Motor neuron (in vitro differentiated cells): ENCODE measurements at regions not wholly inside any gene's neighbourhood (a gene's known extent, or its start where the extent isn't known, plus 50 kb on each side); places are given as distances from the start of the nearest gene placed in this dataset.
"Not testable (repeated sequence)": the region's sequence is repeated elsewhere in the genome, so short reads cannot be mapped to it uniquely, and the experiment has no call there.

Experiments
- ATAC-seq, 8 experiments: fragments of 200-7000 bp; cut with Tn5 transposase; replicated peaks in 6 of 8; 2 replicates each; pipeline ENCODE4 v1.8.0; 2021; ENCODE audit warnings: mild to moderate bottlenecking in 8 of 8, moderate library complexity in 8 of 8
- H3K27ac ChIP-seq, 2 donors: fragments of 250-450 bp; sonication (Bioruptor Pico); 2 replicates each; pipeline ENCODE4 v1.9.0; 2021; ENCODE audit warnings: antibody characterized with exemption in 2 of 2, mild to moderate bottlenecking in 2 of 2, moderate library complexity in 1 of 2
- H3K4me1 ChIP-seq, 2 donors: fragments of 250-450 bp; sonication (Bioruptor Pico); replicated peaks in 1 of 2; 2 replicates each; pipeline ENCODE4 v1.6.1; 2021; ENCODE audit warnings: antibody characterized with exemption in 2 of 2, mild to moderate bottlenecking in 2 of 2, moderate library complexity in 1 of 2
- H3K4me3 ChIP-seq, 5 donors: fragments of 250-450 bp; sonication (Bioruptor Pico); 2 replicates each; pipeline ENCODE4 v1.9.0; 2021; ENCODE audit warnings: antibody characterized with exemption in 5 of 5, mild to moderate bottlenecking in 5 of 5, moderate library complexity in 4 of 5
- WGBS, 10 experiments: fragments of 450-650 bp; shearing (Covaris generic); methylation state at CpG; one replicate each; pipeline ENCODE4 v1.0.0; 2022; 5-methylcytosine and 5-hydroxymethylcytosine counted together
- in situ Hi-C, 9 experiments: fragments of 400-800 bp; cut with MboI; loops; one replicate each; pipeline ENCODE4 v1.15.0; 2021; ENCODE audit warnings: low sequenced_read_pairs in 9 of 9, low pct_unique_long_range_greater_than_20kb in 2 of 9; ENCODE audit not compliant: unreplicated experiment in 9 of 9

DNA sequence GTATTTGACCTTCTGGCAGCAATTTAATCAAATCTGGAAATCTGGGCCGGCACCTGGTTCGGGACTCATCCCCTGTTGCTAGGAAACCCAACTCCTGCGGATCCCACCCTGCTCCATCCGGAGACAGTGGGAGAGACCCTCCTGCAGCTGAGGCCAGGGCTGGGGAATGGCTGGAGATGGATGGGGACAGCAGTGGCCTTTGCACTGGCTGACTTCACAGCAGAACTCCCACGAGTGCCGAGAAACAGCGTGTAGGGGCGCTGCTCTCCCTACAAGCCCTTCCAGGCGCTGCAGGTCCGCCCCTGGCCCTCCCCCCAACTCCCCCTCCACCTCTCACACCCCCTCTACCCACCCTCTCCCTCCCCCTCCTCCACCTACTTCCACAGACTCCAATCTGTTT lies 105.8 kb upstream of the PPP1R26 start:
- WGBS, 10 experiments = 27 to 40% methylated on average over 2 to 3 of the region's 10 CpGs; no CpG with 5 or more reads in 8 of the 10 experiments
- ATAC-seq = peak in 5 of 8 experiments; percentile 69 to 93 (median 87)
- in situ Hi-C loops = no loop called here
- H3K27ac ChIP-seq = no peak overlapping the region
- H3K4me3 ChIP-seq = no peak overlapping the region
- H3K4me1 ChIP-seq = peaks cover 38 to 46% of the 10 kb centered on the region in 2 donors

DNA sequence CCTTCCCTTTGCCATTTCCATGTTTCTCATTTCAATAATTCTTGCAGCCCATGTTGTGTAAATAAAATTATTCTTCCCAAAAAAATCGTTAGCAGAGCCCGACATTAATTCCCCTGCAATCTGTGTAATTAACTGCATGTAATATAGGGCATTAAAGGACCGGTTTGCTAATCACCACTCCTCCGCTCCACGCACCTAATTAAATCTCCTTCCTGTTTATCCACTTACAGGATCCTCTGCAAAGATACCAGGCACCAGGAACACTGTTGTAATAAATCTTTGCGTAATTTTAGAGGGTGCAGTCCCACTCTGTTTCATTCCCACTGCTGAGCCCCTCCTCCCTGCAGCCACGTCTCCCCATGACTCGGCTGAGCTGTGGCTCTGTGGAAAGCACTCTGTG lies 105.0 kb upstream of the PPP1R26 start:
- Histone ChIP-seq H3K4me3 (no peak overlapping the region), H3K27ac (peak overlapping the region in 1 of 2 donors; percentile 57), H3K4me1 (peaks cover 38 to 46% of the 10 kb centered on the region in 2 donors)
- ATAC-seq = no peak
- 0 to 90% (median 73%) methylated on average over 1 to 6 of the region's 8 CpGs; no CpG with 5 or more reads in 5 of the 10 experiments for WGBS, 10 experiments
- in situ Hi-C loops = no loop called here

DNA sequence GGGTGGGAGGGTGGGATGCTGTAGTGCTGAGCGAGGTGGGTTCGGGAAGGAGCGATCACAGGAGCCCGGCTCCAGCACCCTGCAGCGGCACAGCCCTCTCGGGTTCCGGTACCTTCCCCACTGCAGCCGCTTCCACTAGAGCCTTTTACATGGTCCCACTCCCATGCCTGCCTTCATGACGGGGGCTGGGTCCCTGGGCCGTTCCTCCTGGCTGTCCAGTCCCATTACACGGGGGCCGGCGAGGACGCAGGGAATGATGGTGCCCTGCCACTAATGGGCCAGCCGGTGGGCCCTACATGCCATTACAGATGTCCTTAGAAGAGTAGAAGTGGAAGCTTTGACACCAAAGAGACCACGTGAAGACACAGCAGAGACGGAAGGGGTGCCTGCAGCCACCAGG lies 104.6 kb upstream of the PPP1R26 start:
- ATAC-seq = no peak
- Histone ChIP-seq H3K4me3 (no peak overlapping the region), H3K27ac (no peak overlapping the region), H3K4me1 (peaks cover 38 to 46% of the 10 kb centered on the region in 2 donors)
- in situ Hi-C loops = no loop called here
- 80 to 100% (median 91%) methylated on average over 1 to 4 of the region's 17 CpGs; no CpG with 5 or more reads in 6 of the 10 experiments for WGBS, 10 experiments

DNA sequence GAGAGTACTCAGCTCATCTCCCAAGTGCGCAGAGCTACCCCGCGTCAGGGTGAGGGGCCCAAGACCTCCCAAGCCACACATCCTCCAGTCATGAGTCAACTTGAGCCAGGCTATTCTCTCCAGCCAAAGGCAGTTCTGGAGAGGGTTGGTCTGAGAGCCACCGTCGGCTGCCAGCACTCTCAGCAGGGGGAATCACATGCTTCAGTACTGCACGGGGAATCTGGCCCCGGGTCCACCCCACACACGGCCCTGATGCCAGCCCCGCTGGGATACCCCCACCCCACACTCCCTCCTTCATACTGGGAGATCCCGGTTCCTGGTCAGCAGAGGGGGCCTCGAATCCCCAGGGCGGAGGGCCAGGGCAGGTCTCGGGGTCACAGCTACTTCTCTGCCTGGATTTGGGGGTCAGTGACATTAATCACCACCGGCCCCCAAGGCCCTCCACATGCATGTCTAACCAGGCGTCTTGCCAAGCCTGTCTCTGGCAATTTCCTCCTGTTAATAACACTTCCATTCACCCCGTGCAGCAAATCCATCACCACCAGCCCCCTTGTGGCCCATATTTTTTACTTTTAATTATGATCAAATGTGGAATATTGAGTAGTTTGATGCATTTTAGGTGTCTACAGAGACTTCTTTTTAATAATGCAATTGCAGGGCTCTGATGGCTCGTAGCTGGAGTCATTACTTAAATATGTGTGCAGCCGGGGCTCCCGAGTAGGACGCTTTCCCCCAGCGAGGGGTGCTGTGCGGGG lies 102.9 kb upstream of the PPP1R26 start:
- in situ Hi-C loops = no loop called here
- Histone ChIP-seq H3K4me1 (peaks cover 45 to 52% of the 10 kb centered on the region in 2 donors), H3K27ac (peak overlapping the region in 1 of 2 donors; percentile 67), H3K4me3 (no peak overlapping the region)
- WGBS, 10 experiments = 0 to 90% (median 65%) methylated on average over 1 to 6 of the region's 22 CpGs; no CpG with 5 or more reads in 4 of the 10 experiments
- ATAC-seq = peak in 6 of 8 experiments; percentile 36 to 53 (median 50)

DNA sequence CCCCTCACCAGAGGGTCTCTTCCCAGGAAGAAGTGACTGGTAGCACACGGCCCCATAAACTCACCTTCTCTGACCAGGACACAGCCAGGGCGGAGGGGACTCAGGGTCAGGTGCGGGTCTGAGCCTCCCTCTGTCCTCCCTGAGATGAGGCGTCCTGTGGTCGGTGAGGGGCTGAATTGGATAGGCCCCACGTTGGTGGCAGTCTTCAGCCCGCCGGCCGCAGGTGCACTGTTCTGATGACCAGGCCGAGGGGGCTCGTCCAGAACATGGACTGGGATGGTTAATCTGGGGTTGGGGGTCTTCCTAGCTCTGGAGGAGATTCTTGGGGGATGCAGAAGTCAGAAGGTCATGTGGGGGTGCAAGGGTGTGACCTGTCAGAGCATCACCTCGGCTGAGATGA lies 102.2 kb upstream of the PPP1R26 start:
- in situ Hi-C loops = no loop called here
- no peak for ATAC-seq
- H3K4me1 ChIP-seq = peaks cover 53 to 59% of the 10 kb centered on the region in 2 donors
- no CpG with 5 or more reads among the region's 12 CpGs for WGBS, 10 experiments
- no peak overlapping the region for H3K4me3 ChIP-seq
- peak overlapping the region in 1 of 2 donors; percentile 24 for H3K27ac ChIP-seq

DNA sequence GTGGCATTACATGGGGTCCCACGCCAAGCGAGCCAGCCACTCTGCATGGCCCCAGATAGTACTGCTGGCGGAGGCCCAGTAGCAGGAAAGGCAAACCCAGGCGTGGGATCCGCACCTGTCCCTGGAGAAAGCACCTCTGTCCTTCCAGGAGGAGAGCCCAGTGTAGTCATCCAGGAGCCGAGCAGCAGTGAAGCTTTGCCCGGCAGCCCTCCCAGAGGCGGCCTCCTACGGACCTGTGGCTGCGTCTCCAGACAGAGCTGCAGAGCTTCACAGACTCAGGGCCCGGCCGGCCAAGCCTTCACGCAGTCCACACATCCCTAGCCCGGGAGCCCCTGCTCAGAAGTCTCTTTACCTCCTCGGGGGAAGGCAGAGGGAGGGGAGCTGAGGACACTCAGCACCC lies 100.8 kb upstream of the PPP1R26 start:
- in situ Hi-C loops = no loop called here
- H3K4me1 ChIP-seq = peaks cover 45 to 53% of the 10 kb centered on the region in 2 donors
- no peak overlapping the region for H3K27ac ChIP-seq
- no peak overlapping the region for H3K4me3 ChIP-seq
- WGBS, 10 experiments = 100% methylated on average over 1 of the region's 15 CpGs; no CpG with 5 or more reads in 9 of the 10 experiments
- no peak for ATAC-seq

DNA sequence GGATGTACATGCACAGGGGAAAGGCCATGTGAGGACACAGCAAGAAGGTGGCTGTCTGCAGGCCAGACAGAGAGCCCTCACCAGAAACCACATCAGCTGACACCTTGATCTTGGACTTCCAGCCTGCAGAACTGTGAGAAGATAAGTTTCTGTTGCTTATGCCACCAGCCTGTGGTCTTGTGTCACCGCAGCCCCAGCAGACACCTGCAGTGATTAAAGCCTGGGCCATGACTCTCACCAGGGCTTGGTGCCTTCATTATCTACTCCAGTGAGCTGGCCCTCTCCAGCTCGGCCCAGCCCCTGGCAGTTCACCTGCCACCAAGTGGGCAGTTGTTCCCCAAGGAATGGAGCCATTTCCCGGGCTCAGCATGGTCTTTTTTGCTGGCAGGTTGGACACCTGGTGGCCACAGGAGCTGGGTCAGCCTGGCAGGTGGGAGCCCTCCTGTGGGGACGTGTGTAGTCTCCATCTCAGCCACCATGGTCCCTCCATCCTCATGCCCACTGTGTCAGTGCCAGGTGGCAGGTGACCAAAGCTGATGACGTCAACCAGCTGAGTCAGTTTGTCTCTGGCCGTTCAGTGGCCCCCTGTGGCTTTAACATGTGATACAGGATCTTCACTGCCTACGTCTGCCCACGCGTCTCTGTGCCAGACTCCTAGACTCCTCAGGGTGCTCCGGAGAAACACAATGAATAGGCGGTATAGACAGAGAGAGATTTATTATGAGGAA lies 99.9 kb upstream of the PPP1R26 start:
- 40 to 95% (median 60%) methylated on average over 1 to 5 of the region's 11 CpGs; no CpG with 5 or more reads in 3 of the 10 experiments for WGBS, 10 experiments
- peaks cover 38 to 45% of the 10 kb centered on the region in 2 donors for H3K4me1 ChIP-seq
- H3K27ac ChIP-seq = no peak overlapping the region
- H3K4me3 ChIP-seq = no peak overlapping the region
- no peak for ATAC-seq
- in situ Hi-C loops = no loop called here

DNA sequence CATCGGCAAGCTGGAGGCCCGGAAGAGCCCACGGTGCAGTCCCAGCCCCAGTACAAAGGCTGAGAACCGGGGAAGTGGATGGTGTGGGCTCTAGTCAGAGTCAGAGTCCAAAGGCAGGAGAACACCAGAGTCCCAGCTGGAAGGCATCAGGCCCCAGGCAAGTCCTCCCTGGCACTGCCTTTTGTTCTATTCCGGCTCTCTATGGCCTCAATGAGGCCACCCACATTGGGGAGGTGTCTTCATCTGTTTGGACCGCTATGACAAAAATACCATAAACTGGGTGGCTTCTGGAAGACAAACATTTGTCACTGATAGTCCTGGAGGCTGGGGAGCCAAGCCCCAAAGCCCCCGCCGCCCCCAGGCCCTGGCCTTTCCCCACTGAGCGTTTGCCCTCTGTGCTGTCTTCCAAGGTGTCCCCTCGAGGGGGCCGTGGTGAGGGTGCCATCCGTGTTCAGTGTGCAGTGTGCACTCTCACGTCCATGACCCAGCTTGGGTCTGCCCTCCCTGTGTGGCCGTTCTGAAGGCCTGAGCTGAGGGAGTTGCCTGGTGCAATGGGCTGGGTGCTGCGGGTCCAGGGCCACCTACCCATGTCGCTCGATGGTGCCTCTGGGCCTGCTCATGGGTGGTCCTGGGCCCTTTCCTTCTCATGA lies 99.1 kb upstream of the PPP1R26 start:
- H3K4me1 ChIP-seq = peaks cover 40 to 42% of the 10 kb centered on the region in 2 donors
- ATAC-seq = no peak
- no peak overlapping the region for H3K27ac ChIP-seq
- H3K4me3 ChIP-seq = no peak overlapping the region
- in situ Hi-C loops = no loop called here
- 10 to 100% (median 83%) methylated on average over 1 to 6 of the region's 17 CpGs; no CpG with 5 or more reads in 5 of the 10 experiments for WGBS, 10 experiments

DNA sequence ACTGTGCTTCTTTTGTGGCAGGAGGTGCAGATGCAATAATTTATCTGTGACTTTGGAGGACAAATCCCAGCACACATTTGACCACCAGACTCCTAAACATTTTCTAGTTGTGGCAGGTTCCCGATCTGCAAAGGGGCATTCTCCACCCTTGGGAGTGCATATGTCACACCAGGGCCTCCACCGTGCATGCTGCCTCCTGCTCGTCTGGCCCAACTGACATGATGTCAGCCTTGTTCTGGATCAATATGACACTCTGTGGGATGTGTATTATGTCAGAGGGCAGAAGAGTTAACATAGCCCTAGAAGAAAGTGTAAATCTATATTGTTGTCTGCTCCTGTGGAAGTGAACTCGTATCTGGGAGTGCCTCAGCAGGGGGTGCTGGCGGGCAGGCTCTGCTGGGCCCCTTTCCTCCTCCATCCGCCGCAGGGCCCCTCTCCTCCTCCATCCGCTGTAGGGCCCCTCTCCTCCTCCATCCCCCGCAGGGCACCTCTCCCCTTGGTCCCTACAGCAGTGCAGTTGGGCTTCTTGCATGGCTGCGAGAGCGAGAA lies 97.7 kb upstream of the PPP1R26 start:
- no peak overlapping the region for H3K4me3 ChIP-seq
- H3K4me1 ChIP-seq = peaks cover 37% of the 10 kb centered on the region in 2 donors
- peak in 5 of 8 experiments; percentile 71 to 81 (median 79) for ATAC-seq
- in situ Hi-C loops = no loop called here
- peak overlapping the region in 1 of 2 donors; percentile 79 for H3K27ac ChIP-seq
- 31 to 100% (median 63%) methylated on average over 1 to 4 of the region's 11 CpGs; no CpG with 5 or more reads in 4 of the 10 experiments for WGBS, 10 experiments

DNA sequence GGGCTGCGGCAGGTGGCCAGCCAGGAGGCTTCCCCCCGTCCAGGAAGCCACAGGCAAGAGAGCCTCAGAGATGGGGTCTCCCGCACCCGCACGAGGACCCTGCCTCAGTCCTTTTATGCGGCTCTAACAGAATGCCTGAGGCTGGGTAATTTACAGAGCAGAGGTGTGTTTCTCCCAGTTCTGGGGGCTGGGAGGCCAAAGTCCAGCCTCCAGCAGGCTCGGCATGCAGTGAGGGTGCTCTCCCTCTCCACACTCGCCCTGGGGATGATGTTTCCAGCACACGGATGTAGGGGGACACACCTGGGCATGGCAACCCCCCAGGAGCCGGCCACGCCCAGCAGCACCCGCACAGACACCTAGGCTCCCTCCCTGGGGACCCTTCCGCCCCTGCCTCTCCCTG lies 95.4 kb upstream of the PPP1R26 start:
- H3K4me1 ChIP-seq = peaks cover 24 to 30% of the 10 kb centered on the region in 2 donors
- no CpG with 5 or more reads among the region's 13 CpGs for WGBS, 10 experiments
- no peak overlapping the region for H3K27ac ChIP-seq
- in situ Hi-C loops = no loop called here
- H3K4me3 ChIP-seq = no peak overlapping the region
- ATAC-seq = no peak

DNA sequence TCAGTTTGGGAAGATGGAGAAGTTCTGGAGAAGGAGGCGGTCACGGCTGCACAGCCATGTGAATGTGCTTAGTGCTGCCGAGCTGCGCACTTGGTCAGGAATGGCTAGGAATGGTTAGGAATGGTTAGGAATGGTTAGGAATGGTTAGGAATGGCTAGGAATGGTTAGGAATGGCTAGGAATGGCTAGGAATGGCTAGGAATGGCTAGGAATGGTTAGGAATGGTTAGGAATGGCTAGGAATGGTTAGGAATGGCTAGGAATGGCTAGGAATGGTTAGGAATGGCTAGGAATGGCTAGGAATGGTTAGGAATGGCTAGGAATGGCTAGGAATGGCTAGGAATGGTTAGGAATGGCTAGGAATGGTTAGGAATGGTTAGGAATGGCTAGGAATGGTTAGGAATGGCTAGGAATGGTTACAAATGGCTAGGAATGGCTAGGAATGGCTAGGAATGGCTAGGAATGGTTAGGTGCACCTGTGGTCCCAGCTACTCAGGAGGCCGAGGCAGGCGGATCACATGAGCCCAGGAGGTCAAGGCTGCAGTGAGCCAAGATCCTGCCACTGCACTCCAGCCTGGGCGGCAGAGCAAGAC lies 94.7 kb upstream of the PPP1R26 start:
- in situ Hi-C loops, H3K27ac ChIP-seq, H3K4me3 ChIP-seq, ATAC-seq: not testable (repeated sequence)
- 48 to 100% (median 100%) methylated on average over 1 to 3 of the region's 7 CpGs; no CpG with 5 or more reads in 4 of the 10 experiments for WGBS, 10 experiments
- H3K4me1 ChIP-seq = peaks cover 24 to 30% of the 10 kb centered on the region in 2 donors

DNA sequence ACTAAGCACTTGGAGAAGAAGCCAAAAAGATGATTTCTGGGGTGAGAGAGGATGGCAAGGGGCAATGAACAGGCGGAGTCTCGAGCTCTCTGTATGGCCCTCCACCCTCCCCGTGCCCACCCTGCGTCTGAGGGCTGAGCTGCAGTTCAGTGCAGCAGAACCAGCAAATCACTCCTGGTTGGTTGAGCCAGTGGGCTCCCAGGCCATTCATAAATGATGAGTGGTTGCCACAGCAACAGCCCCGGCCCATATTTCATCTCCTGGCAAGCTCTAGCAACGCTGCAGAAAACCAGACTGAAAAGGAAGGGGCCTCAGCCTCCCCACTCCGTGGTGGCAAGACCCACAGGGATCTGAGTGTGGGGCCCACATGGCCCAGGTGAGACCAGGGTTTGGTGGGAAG lies 93.8 kb upstream of the PPP1R26 start:
- no peak overlapping the region for H3K4me3 ChIP-seq
- WGBS, 10 experiments = 0 to 30% (median 20%) methylated on average over 1 to 2 of the region's 7 CpGs; no CpG with 5 or more reads in 7 of the 10 experiments
- ATAC-seq = peak in 5 of 8 experiments; percentile 72 to 88 (median 76)
- peaks cover 24 to 30% of the 10 kb centered on the region in 2 donors for H3K4me1 ChIP-seq
- in situ Hi-C loops = no loop called here
- H3K27ac ChIP-seq = no peak overlapping the region
